Fibroblast of lung (primary cell): ENCODE measurements at regions not wholly inside any gene's neighbourhood (a gene's known extent, or its start where the extent isn't known, plus 50 kb on each side); places are given as distances from the start of the nearest gene placed in this dataset.

Experiments used
- DNase-seq, 2 donors: peaks; one replicate each; pipeline versions ENCODE4 v3.0.0 to v3.0.0-alpha.2; 2010; ENCODE audit warnings: low read depth in 2 of 2
- H2AFZ ChIP-seq: 2 replicates; pipeline ENCODE4 v1.5.1; 2012; ENCODE audit warnings: low read length, control low read depth, inconsistent platforms
- H3K27ac ChIP-seq: 2 replicates; pipeline ENCODE4 v1.5.1; 2011; ENCODE audit warnings: low read length, control low read depth; ENCODE audit not compliant: insufficient read depth
- H3K27me3 ChIP-seq: 2 replicates; pipeline ENCODE4 v1.5.1; 2011; ENCODE audit warnings: mild to moderate bottlenecking, low read length; ENCODE audit not compliant: control insufficient read depth, insufficient read depth
- H3K36me3 ChIP-seq: 2 replicates; pipeline ENCODE4 v1.5.1; 2011; ENCODE audit warnings: low read length; ENCODE audit not compliant: control insufficient read depth, insufficient read depth
- H3K4me1 ChIP-seq: 2 replicates; pipeline ENCODE4 v1.5.1; 2011; ENCODE audit warnings: low read length; ENCODE audit not compliant: control insufficient read depth, insufficient read depth; ENCODE audit errors: extremely low read depth
- H3K4me2 ChIP-seq: 2 replicates; pipeline ENCODE4 v1.5.1; 2011; ENCODE audit warnings: low read length, control low read depth; ENCODE audit not compliant: insufficient read depth; ENCODE audit errors: extremely low read depth
- H3K4me3 ChIP-seq, 4 experiments: fragments of 200-600 bp in 1 of 4; sonication (generic) in 1 of 4; replicated peaks in 1 of 4; 2 replicates each; pipeline ENCODE4 v1.5.1; 2011 to 2016; ENCODE audit warnings: low read length in 4 of 4, low read depth in 3 of 4, mild to moderate bottlenecking in 3 of 4, control low read depth in 2 of 4, inconsistent platforms in 1 of 4, mixed read lengths in 1 of 4; ENCODE audit not compliant: insufficient read depth in 1 of 4; ENCODE audit errors: control extremely low read depth in 1 of 4
- H3K79me2 ChIP-seq: 2 replicates; pipeline ENCODE4 v1.5.1; 2012; ENCODE audit warnings: mild to moderate bottlenecking, low read length, inconsistent platforms; ENCODE audit not compliant: control insufficient read depth, insufficient read depth
- H3K9ac ChIP-seq: 2 replicates; pipeline ENCODE4 v1.5.1; 2011; ENCODE audit warnings: mild to moderate bottlenecking, low read length, control low read depth; ENCODE audit not compliant: insufficient read depth
- H3K9me3 ChIP-seq: 2 replicates; pipeline ENCODE4 v1.5.1; 2012; ENCODE audit warnings: low read depth, low read length; ENCODE audit not compliant: control insufficient read depth, insufficient read depth
- H4K20me1 ChIP-seq: 2 replicates; pipeline ENCODE4 v1.5.1; 2011; ENCODE audit warnings: low read length; ENCODE audit not compliant: control insufficient read depth, insufficient read depth; ENCODE audit errors: extremely low read depth
- EZH2 ChIP-seq: IDR thresholded peaks from 2 replicates; pipeline ENCODE4 v1.5.1; 2012; ENCODE audit warnings: low read length, control low read depth, mild to moderate bottlenecking; ENCODE audit errors: missing control alignments
- TF ChIP-seq, protein P1 (sequence below), 2 donors: IDR thresholded peaks in 1 of 2; conservative IDR thresholded peaks in 1 of 2; 1 replicate in 1 of 2; 2 replicates in 1 of 2; pipeline ENCODE4 v1.5.1; 2011 to 2012; ENCODE audit warnings: low read length in 2 of 2, control low read depth in 1 of 2, inconsistent platforms in 1 of 2, low read depth in 1 of 2, mild to moderate bottlenecking in 1 of 2

GRCh38 chr6:4313044-4313686, 177.8 kb upstream of the ECI2 start:
- H2AFZ ChIP-seq, result no peak overlapping the region
- peaks cover 16% of the 10 kb centered on the region for H3K4me1 ChIP-seq

DNA sequence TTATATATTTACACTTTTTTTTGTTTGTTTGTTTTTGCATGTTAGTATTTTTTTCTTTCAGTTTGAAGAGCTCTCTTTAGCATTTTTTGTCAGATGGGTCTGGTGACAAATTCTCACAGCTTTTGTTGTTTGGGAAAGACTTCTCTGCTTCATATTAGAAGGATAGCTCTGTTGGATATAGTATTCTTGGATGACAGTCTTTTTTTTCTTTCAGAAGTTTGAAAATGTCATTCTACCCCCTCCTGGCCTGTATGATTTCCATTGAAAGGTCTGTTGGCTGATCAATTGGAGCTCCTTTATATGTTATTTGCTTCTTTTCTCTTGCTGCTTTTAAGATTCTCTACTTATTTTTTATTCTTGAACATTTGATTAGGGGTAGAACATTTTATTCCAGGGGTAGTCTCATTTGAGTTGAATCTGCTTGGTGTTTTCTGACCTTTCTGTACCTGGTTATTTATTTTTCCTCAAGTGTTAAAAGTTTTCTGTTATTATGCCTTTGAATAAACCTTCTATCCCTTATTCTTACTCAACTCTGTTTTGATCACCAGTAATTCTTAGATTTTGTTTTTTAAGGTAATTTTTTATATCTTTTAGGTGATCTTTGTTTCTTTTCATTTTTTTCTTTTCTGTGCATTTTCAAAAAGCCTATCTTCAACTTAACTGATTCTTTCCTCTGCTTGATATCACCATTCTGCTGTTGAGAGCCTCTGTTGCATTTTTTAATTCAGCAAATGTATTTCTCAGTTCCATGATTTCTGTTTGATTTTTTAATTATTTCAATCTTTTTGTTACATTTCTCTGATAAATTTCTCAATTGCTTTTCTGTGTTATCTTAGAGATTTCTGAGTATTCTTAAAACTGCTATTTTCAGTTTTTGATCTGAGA, 176.8 kb upstream of the ECI2 start:
- no peak for DNase-seq
- Histone ChIP-seq H3K36me3 (no peaks in the 10 kb centered on the region), H3K4me1 (peaks cover 9% of the 10 kb centered on the region), H3K4me2 (no peak overlapping the region), H3K27ac (no peak overlapping the region), H2AFZ (no peak overlapping the region), H3K9ac (no peak overlapping the region), H3K4me3 (no peak overlapping the region), H4K20me1 (no peaks in the 10 kb centered on the region), H3K27me3 (no peaks in the 10 kb centered on the region), H3K9me3 (no peaks in the 10 kb centered on the region), H3K79me2 (no peaks in the 10 kb centered on the region)
- TF ChIP-seq EZH2, result no peak
- TF ChIP-seq, protein P1, sequence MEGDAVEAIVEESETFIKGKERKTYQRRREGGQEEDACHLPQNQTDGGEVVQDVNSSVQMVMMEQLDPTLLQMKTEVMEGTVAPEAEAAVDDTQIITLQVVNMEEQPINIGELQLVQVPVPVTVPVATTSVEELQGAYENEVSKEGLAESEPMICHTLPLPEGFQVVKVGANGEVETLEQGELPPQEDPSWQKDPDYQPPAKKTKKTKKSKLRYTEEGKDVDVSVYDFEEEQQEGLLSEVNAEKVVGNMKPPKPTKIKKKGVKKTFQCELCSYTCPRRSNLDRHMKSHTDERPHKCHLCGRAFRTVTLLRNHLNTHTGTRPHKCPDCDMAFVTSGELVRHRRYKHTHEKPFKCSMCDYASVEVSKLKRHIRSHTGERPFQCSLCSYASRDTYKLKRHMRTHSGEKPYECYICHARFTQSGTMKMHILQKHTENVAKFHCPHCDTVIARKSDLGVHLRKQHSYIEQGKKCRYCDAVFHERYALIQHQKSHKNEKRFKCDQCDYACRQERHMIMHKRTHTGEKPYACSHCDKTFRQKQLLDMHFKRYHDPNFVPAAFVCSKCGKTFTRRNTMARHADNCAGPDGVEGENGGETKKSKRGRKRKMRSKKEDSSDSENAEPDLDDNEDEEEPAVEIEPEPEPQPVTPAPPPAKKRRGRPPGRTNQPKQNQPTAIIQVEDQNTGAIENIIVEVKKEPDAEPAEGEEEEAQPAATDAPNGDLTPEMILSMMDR (conservative IDR thresholded peaks at IDR 0.05 in 1 of 2, IDR thresholded peaks at IDR 0.05 in 1 of 2; ENCODE audit: low read depth in 1 of 2, low read length in 2 of 2), result no peak

More at GRCh38 chr6:4313044-4313686, 177.8 kb upstream of the ECI2 start:
- Histone ChIP-seq H3K4me2 (peak overlapping the region; percentile 28), H3K27me3 (no peaks in the 10 kb centered on the region), H3K9me3 (no peaks in the 10 kb centered on the region), H3K4me3 (peak overlapping the region in 1 of 4 experiments; percentile 3), H4K20me1 (no peaks in the 10 kb centered on the region), H3K36me3 (no peaks in the 10 kb centered on the region), H3K27ac (peak overlapping the region; percentile 74), H3K9ac (no peak overlapping the region), H3K79me2 (no peaks in the 10 kb centered on the region)
- TF ChIP-seq, protein P1 (conservative IDR thresholded peaks at IDR 0.05 in 1 of 2, IDR thresholded peaks at IDR 0.05 in 1 of 2; ENCODE audit: low read depth in 1 of 2, low read length in 2 of 2), result peak; percentile 61 to 68
- no peak for TF ChIP-seq EZH2
- peak; percentile 88 to 96 for DNase-seq

DNA sequence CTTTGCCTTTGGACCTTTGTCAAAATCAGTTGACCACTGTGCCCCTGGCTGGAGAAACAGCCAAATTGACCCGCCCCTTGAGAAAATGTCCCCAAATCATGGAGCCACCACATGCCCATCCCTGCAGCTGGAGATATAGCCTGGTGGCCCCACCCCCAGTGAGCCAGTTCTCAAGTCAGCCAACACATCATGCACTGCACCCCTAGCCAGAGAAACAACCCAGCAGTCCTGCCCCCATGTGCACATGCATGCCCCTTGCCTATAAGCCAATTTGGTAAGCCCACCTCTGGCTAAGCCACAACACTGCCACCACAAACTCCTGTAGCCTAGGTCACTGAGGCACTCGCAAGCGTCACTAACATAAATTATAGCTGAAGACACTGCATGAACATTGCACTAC, 174.2 kb upstream of the ECI2 start:
- Histone ChIP-seq H2AFZ (no peak overlapping the region), H3K79me2 (no peaks in the 10 kb centered on the region), H3K36me3 (no peaks in the 10 kb centered on the region), H3K4me2 (no peak overlapping the region), H3K9me3 (no peaks in the 10 kb centered on the region), H3K4me1 (peaks cover 2% of the 10 kb centered on the region), H3K9ac (no peak overlapping the region), H3K4me3 (no peak overlapping the region), H3K27me3 (no peaks in the 10 kb centered on the region), H4K20me1 (no peaks in the 10 kb centered on the region), H3K27ac (no peak overlapping the region)
- TF ChIP-seq, protein P1 (conservative IDR thresholded peaks at IDR 0.05 in 1 of 2, IDR thresholded peaks at IDR 0.05 in 1 of 2; ENCODE audit: low read depth in 1 of 2, low read length in 2 of 2), result no peak
- TF ChIP-seq EZH2, result no peak
- no peak for DNase-seq
